ENCODE measurements at regions not wholly inside any gene's neighbourhood (a gene's known extent, or its start where the extent isn't known, plus 50 kb on each side); places are given as distances from the start of the nearest gene placed in this dataset.

GRCh38 chr19:30670562-30671366 is 298.6 kb downstream of the ZNF536 start:
- no peak overlapping the region for H3K27ac Mint-ChIP-seq
- no peak for DNase-seq
- H3K9me3 Mint-ChIP-seq, result no peaks in the 10 kb centered on the region
- intact Hi-C loops (cut with micrococcal nuclease), result no loop called here
- H3K36me3 Mint-ChIP-seq (ENCODE audit: low read depth), result no peaks in the 10 kb centered on the region
- peaks cover 31% of the 10 kb centered on the region for H3K27me3 Mint-ChIP-seq (ENCODE audit: low read depth)
- no peak overlapping the region for H3K4me3 Mint-ChIP-seq
- CTCF ChIA-PET, result interaction anchor here (1.4 kb wide), 1 partner anchor 17 kb away, joined by 3 read pairs; no protein-coding TSS in a partner anchor
- H3K4me1 Mint-ChIP-seq (ENCODE audit: low read depth), result no peaks in the 10 kb centered on the region

DNA sequence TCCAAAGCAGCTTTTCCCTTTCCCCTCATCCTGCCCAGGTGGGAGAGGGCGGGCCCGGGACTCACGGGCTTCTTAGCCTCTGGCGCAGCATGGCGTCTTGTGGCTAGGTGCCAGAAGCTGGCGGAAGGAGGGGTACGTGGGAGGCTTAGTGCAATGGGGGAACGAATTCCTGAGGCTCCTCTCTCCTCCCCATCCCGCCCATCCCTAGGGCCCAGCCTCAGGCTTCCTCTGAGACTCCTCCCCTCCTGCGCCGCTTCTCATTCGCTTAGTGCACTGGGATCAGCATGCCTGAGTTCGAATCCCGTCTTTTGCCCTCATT is 297.8 kb downstream of the ZNF536 start:
- no peaks in the 10 kb centered on the region for H3K9me3 Mint-ChIP-seq
- no peaks in the 10 kb centered on the region for H3K36me3 Mint-ChIP-seq (ENCODE audit: low read depth)
- no peak for DNase-seq
- peaks cover 34% of the 10 kb centered on the region for H3K27me3 Mint-ChIP-seq (ENCODE audit: low read depth)
- intact Hi-C loops (cut with micrococcal nuclease), result no loop called here
- H3K4me3 Mint-ChIP-seq, result no peak overlapping the region
- CTCF ChIA-PET, result interaction anchor here (0.7 to 3.3 kb wide), 3 partner anchors 13 to 19 kb away, joined by 3 to 14 read pairs (median 3); no protein-coding TSS in a partner anchor
- no peaks in the 10 kb centered on the region for H3K4me1 Mint-ChIP-seq (ENCODE audit: low read depth)
- H3K27ac Mint-ChIP-seq, result no peak overlapping the region

DNA sequence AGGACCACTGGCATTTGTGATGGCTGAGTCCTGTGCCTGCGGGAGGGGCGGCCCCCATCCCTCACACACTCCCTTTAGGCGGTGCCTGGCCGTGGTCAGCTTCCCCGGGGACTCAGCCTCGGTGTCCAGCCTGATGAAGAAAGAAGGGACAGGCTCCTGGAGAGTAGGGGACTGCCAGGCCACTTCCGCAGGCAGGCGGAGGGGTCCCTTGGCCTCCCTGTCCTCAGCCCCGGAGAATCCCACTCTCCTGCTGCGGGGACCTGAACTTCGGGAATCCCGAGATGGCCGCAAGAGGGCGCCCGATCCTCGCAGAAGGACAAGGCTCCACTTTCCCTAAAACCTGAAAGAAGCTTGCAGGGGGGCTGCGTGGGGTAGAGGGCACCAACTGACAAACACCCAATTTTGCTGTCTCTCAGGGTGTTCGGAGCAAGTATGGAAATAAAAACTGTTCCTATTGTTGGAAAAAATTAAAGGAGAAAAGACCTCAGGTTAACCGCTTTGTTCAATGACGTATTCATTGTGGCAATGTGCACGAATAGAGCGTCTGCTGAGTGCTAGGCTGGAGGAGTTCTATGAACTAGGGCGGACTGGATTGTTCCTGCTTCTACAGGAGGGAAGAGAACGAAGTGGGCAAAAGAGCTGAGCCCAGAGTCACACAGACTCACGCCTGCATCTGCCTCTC is 297.3 kb downstream of the ZNF536 start:
- no peak overlapping the region for H3K27ac Mint-ChIP-seq
- CTCF ChIA-PET, result interaction anchor here (0.7 to 3.3 kb wide), 5 partner anchors 14 to 1555 kb away, joined by 3 to 15 read pairs (median 4); no protein-coding TSS in a partner anchor
- H3K4me3 Mint-ChIP-seq, result no peak overlapping the region
- intact Hi-C loops (cut with micrococcal nuclease), result loop anchor here (5.0 kb wide), 2 partner anchors 688 to 1553 kb away; no protein-coding TSS in a partner anchor
- no peaks in the 10 kb centered on the region for H3K9me3 Mint-ChIP-seq
- DNase-seq, result peak; percentile 61
- H3K4me1 Mint-ChIP-seq (ENCODE audit: low read depth), result no peaks in the 10 kb centered on the region
- H3K36me3 Mint-ChIP-seq (ENCODE audit: low read depth), result no peaks in the 10 kb centered on the region
- H3K27me3 Mint-ChIP-seq (ENCODE audit: low read depth), result peaks cover 34% of the 10 kb centered on the region

- no peaks in the 10 kb centered on the region for H3K36me3 Mint-ChIP-seq (ENCODE audit: low read depth)
- intact Hi-C loops (cut with micrococcal nuclease), result loop anchor here (5.0 kb wide), 2 partner anchors 689 to 1554 kb away; no protein-coding TSS in a partner anchor
- DNase-seq, result no peak
- no peak overlapping the region for H3K4me3 Mint-ChIP-seq
- CTCF ChIA-PET, result interaction anchor here (1.1 to 3.3 kb wide), 4 partner anchors 14 to 1556 kb away, joined by 3 to 15 read pairs (median 9); no protein-coding TSS in a partner anchor
- no peaks in the 10 kb centered on the region for H3K9me3 Mint-ChIP-seq
- no peak overlapping the region for H3K27ac Mint-ChIP-seq
- H3K4me1 Mint-ChIP-seq (ENCODE audit: low read depth), result no peaks in the 10 kb centered on the region
- peaks cover 41% of the 10 kb centered on the region for H3K27me3 Mint-ChIP-seq (ENCODE audit: low read depth)
Observed at GRCh38 chr19:30668521-30669155, 296.5 kb downstream of the ZNF536 start.

DNA sequence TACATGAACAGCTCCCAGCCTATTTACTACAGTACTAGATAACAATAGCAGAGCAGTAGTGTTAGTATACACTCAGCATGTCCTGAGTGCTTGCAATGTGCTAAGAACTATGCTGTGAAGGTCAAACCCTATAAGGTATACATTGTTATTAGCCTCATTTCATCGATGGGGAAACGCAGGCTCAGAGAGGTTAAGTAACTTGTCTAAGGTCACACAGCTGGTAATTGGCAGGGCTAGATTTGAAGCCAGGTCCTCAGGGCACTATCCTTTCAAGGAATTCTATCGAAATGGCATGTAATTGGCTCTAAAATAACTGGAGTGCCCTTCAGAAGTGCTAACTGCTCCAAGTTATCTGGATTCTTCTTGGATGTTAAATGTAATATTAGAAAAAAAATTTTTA is 295.6 kb downstream of the ZNF536 start:
- no peak for DNase-seq
- Mint-ChIP-seq H3K9me3 (no peaks in the 10 kb centered on the region), H3K27ac (no peak overlapping the region), H3K36me3 (ENCODE audit: low read depth) (no peaks in the 10 kb centered on the region), H3K27me3 (ENCODE audit: low read depth) (peaks cover 43% of the 10 kb centered on the region), H3K4me3 (no peak overlapping the region), H3K4me1 (ENCODE audit: low read depth) (no peaks in the 10 kb centered on the region)
- CTCF ChIA-PET, result interaction anchor here (0.8 to 3.3 kb wide), 7 partner anchors 7 to 1557 kb away, joined by 3 to 15 read pairs (median 3); no protein-coding TSS in a partner anchor
- intact Hi-C loops (cut with micrococcal nuclease), result loop anchor here (5.0 kb wide), 2 partner anchors 690 to 1555 kb away; no protein-coding TSS in a partner anchor

GRCh38 chr19:30667227-30667626 is 295.0 kb downstream of the ZNF536 start:
- no peak overlapping the region for H3K4me3 Mint-ChIP-seq
- no peak overlapping the region for H3K27ac Mint-ChIP-seq
- no peak for DNase-seq
- no peaks in the 10 kb centered on the region for H3K36me3 Mint-ChIP-seq (ENCODE audit: low read depth)
- no peaks in the 10 kb centered on the region for H3K9me3 Mint-ChIP-seq
- intact Hi-C loops (cut with micrococcal nuclease), result loop anchor here (5.0 kb wide), 2 partner anchors 690 to 1555 kb away; no protein-coding TSS in a partner anchor
- no peaks in the 10 kb centered on the region for H3K4me1 Mint-ChIP-seq (ENCODE audit: low read depth)
- peaks cover 47% of the 10 kb centered on the region for H3K27me3 Mint-ChIP-seq (ENCODE audit: low read depth)
- CTCF ChIA-PET, result interaction anchor here (0.6 to 3.3 kb wide), 10 partner anchors 8 to 1557 kb away, joined by 3 to 15 read pairs (median 3); no protein-coding TSS in a partner anchor

DNA sequence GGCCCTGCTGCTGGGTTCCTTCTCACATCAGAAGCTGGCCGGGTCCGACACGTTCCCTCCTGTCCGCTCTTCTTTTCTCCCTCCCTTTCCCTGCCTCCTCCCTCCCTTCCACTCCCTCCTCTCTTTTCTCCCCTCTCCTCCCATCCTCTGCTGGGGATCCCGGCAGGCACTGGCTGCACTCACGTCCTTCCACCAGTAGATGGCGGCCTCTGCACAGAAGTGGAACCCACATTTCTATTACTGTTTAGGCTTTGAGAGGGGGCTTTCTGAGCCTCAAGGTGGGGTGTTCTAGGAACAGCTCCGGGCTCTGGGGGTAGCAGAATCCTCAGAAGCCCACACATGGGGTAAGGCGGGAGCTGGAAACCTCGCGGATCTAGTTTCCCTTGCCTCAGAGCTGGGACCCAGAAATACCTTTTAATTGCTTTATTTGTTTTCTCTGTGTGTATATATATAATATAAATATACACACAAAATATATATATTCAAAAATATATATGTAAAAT is 294.2 kb downstream of the ZNF536 start:
- Mint-ChIP-seq H3K27ac (no peak overlapping the region), H3K36me3 (ENCODE audit: low read depth) (no peaks in the 10 kb centered on the region), H3K4me3 (no peak overlapping the region), H3K4me1 (ENCODE audit: low read depth) (no peaks in the 10 kb centered on the region), H3K27me3 (ENCODE audit: low read depth) (peaks cover 47% of the 10 kb centered on the region), H3K9me3 (no peaks in the 10 kb centered on the region)
- peak; percentile 62 for DNase-seq
- intact Hi-C loops (cut with micrococcal nuclease), result loop anchor here (5.0 kb wide), 2 partner anchors 691 to 1556 kb away; no protein-coding TSS in a partner anchor
- CTCF ChIA-PET, result interaction anchor here (0.5 to 3.1 kb wide), 20 partner anchors 9 to 1558 kb away, joined by 3 to 15 read pairs (median 3); no protein-coding TSS in a partner anchor

- no peak for DNase-seq
- Mint-ChIP-seq H3K4me3 (no peak overlapping the region), H3K27ac (no peak overlapping the region), H3K9me3 (no peaks in the 10 kb centered on the region), H3K36me3 (ENCODE audit: low read depth) (no peaks in the 10 kb centered on the region), H3K27me3 (ENCODE audit: low read depth) (peaks cover 39% of the 10 kb centered on the region), H3K4me1 (ENCODE audit: low read depth) (no peaks in the 10 kb centered on the region)
- CTCF ChIA-PET, result interaction anchor here (1.2 to 1.5 kb wide), 4 partner anchors 10 to 1559 kb away, joined by 3 to 4 read pairs (median 3); no protein-coding TSS in a partner anchor
- intact Hi-C loops (cut with micrococcal nuclease), result loop anchor here (5.0 kb wide), 2 partner anchors 692 to 1557 kb away; no protein-coding TSS in a partner anchor
Observed at GRCh38 chr19:30665449-30665848, 293.3 kb downstream of the ZNF536 start.

DNA sequence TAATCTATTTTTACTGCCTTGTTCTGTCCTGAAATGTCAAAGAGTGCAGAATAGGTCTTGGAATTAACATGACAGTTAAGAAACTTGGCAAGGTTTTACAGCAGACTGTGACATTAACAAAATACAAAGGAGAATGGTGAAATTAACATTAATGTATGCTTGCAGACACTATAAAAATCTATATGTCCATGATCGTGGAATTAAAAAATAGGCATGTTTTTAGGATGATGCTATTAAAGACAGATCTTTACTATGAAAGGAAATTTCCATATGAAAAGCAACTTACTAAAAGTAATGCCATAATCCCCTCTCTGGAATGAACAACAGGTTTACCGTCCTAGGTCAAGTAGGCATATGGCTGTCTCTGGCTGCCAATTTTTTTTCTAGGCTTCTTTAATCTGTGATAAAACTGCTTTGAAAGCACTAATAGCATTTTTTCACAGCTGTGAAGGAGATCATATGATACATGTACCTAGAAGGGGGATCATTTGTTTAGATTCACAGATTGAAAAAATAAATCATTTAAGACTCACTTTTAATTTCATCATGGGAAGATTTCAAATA is 291.5 kb downstream of the ZNF536 start:
- CTCF ChIA-PET, result interaction anchor here (0.6 kb wide), 1 partner anchor 369 kb away, joined by 3 read pairs; no protein-coding TSS in a partner anchor
- no peaks in the 10 kb centered on the region for H3K36me3 Mint-ChIP-seq (ENCODE audit: low read depth)

GRCh38 chr19:30662211-30662861 is 290.2 kb downstream of the ZNF536 start:
- Mint-ChIP-seq H3K4me1 (ENCODE audit: low read depth) (no peaks in the 10 kb centered on the region), H3K27ac (no peak overlapping the region), H3K9me3 (peaks cover 7% of the 10 kb centered on the region), H3K4me3 (no peak overlapping the region), H3K27me3 (ENCODE audit: low read depth) (peaks cover 19% of the 10 kb centered on the region), H3K36me3 (ENCODE audit: low read depth) (no peaks in the 10 kb centered on the region)
- CTCF ChIA-PET, result no interaction called here
- intact Hi-C loops (cut with micrococcal nuclease), result no loop called here
- DNase-seq, result no peak

More for the DNA sequence above, 291.5 kb downstream of the ZNF536 start:
- H3K27me3 Mint-ChIP-seq (ENCODE audit: low read depth), result peaks cover 27% of the 10 kb centered on the region
- no peak overlapping the region for H3K27ac Mint-ChIP-seq
- DNase-seq, result no peak
- H3K9me3 Mint-ChIP-seq, result peaks cover 4% of the 10 kb centered on the region
- H3K4me3 Mint-ChIP-seq, result no peak overlapping the region
- no peaks in the 10 kb centered on the region for H3K4me1 Mint-ChIP-seq (ENCODE audit: low read depth)
- intact Hi-C loops (cut with micrococcal nuclease), result no loop called here

GRCh38 chr19:30659638-30660037 is 287.5 kb downstream of the ZNF536 start:
- Mint-ChIP-seq H3K9me3 (peaks cover 7% of the 10 kb centered on the region), H3K27ac (no peak overlapping the region), H3K4me1 (ENCODE audit: low read depth) (no peaks in the 10 kb centered on the region), H3K27me3 (ENCODE audit: low read depth) (peaks cover 18% of the 10 kb centered on the region), H3K36me3 (ENCODE audit: low read depth) (no peaks in the 10 kb centered on the region), H3K4me3 (no peak overlapping the region)
- no peak for DNase-seq
- CTCF ChIA-PET, result no interaction called here
- intact Hi-C loops (cut with micrococcal nuclease), result no loop called here
